Ovary (tissue), 7 donors: ENCODE measurements at regions not wholly inside any gene's neighbourhood (a gene's known extent, or its start where the extent isn't known, plus 50 kb on each side); places are given as distances from the start of the nearest gene placed in this dataset.

Source experiments
- DNase-seq, 5 donors: peaks; one replicate each; pipeline ENCODE4 v3.0.0-alpha.2; 2019 to 2020
- H3K27ac ChIP-seq, 2 donors: fragments of 200-600 bp; one replicate each; pipeline versions ENCODE4 v1.5.1 to v1.8.0; 2019 to 2022
- H3K27me3 ChIP-seq: fragments of 200-600 bp; one replicate; pipeline ENCODE4 v1.8.0; 2022
- H3K36me3 ChIP-seq: fragments of 200-600 bp; sonication (generic); one replicate; pipeline ENCODE4 v1.5.1; 2019
- H3K4me1 ChIP-seq: one replicate; pipeline ENCODE4 v1.8.1; 2013; ENCODE audit warnings: mild to moderate bottlenecking, moderate library complexity; ENCODE audit not compliant: insufficient read depth
- H3K4me3 ChIP-seq: fragments of 200-600 bp; sonication (generic); one replicate; pipeline ENCODE4 v1.5.1; 2017
- H3K9me3 ChIP-seq, 2 donors: fragments of 200-600 bp in 1 of 2; sonication (generic) in 1 of 2; one replicate each; pipeline versions ENCODE4 v1.5.1 to v1.8.1; 2013 to 2019; ENCODE audit warnings: mild to moderate bottlenecking in 1 of 2, moderate library complexity in 1 of 2
- EP300 ChIP-seq: sonication (generic); formaldehyde crosslinking; IDR thresholded peaks from one replicate; pipeline ENCODE4 v1.6.1; 2017; ENCODE audit warnings: antibody characterized with exemption
- POLR2A ChIP-seq: fragments of 450-650 bp; IDR thresholded peaks from one replicate; pipeline ENCODE4 v1.6.1; 2017; ENCODE audit warnings: antibody characterized with exemption, mild to moderate bottlenecking, moderate library complexity
- WGBS, 3 donors: extraction: QIAGEN DNeasy Blood & Tissue Kit in 1 of 3; methylation state at CpG; one replicate each; pipeline versions ENCODE4 v1.1.5 to v1.1.7; 2013 to 2017; 5-methylcytosine and 5-hydroxymethylcytosine counted together
- intact Hi-C, 4 donors: fragments of 100-400 bp; cut with DNase I; formaldehyde crosslinking; loops; one replicate each; pipeline versions ENCODE4 v1.11.0 to v1.15.1; 2022 to 2023
- TF ChIP-seq, protein P1 (sequence below), 3 donors: fragments of 450-650 bp in 2 of 3; fragments of 200-600 bp in 1 of 3; IDR thresholded peaks; one replicate each; pipeline versions ENCODE4 v1.5.1 to v1.8.0; 2016 to 2022; ENCODE audit warnings: antibody characterized with exemption in 3 of 3, mild to moderate bottlenecking in 1 of 3
- donor health status: DM: no; HTN: no; CAD: no; lungs with moderate emphysema.
- donor health status: DM: no; HTN: no; CAD: no.
- donor health status: Bipolar disorder and iron deficiency.
- donor health status: DM: no; HTN: no; CAD: no.
- donor health status: DM: yes; HTN: yes; CAD: no.

DNA sequence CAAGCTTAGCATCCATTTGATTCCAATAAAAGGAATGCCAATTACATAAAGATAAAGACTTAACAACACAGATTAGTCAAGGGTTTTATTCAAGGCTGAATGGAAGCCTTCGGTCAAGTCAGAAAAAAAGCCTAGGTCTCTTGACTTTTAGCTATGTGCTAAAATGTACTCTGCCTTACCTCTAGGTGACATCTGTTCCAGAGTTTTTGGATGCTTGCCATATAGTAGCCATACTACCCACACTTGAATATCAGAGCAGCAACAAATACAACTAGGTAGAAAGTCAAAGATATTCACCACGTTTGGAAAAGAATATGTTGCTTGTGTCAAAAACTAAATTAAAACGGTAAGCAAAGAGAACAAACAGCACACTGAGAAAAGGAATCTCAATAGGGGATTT lies 484.7 kb downstream of the ELAVL2 start:
- WGBS, 3 donors: 59 to 66% (median 62%) methylated on average over 3 of the region's 3 CpGs
- Histone ChIP-seq H3K27me3 (no peaks in the 10 kb centered on the region), H3K4me1 (peaks cover 5% of the 10 kb centered on the region), H3K27ac (no peak overlapping the region), H3K36me3 (no peaks in the 10 kb centered on the region), H3K4me3 (no peak overlapping the region), H3K9me3 (no peaks in the 10 kb centered on the region)
- intact Hi-C loops: loop anchor here in 1 of 4 donors (10.0 kb wide), 1 partner anchor 367 kb away; no protein-coding TSS in a partner anchor
- TF ChIP-seq, protein P1, sequence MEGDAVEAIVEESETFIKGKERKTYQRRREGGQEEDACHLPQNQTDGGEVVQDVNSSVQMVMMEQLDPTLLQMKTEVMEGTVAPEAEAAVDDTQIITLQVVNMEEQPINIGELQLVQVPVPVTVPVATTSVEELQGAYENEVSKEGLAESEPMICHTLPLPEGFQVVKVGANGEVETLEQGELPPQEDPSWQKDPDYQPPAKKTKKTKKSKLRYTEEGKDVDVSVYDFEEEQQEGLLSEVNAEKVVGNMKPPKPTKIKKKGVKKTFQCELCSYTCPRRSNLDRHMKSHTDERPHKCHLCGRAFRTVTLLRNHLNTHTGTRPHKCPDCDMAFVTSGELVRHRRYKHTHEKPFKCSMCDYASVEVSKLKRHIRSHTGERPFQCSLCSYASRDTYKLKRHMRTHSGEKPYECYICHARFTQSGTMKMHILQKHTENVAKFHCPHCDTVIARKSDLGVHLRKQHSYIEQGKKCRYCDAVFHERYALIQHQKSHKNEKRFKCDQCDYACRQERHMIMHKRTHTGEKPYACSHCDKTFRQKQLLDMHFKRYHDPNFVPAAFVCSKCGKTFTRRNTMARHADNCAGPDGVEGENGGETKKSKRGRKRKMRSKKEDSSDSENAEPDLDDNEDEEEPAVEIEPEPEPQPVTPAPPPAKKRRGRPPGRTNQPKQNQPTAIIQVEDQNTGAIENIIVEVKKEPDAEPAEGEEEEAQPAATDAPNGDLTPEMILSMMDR (IDR thresholded peaks at IDR 0.05): no peak
- no peak for TF ChIP-seq EP300
- no peak for TF ChIP-seq POLR2A
- no peak for DNase-seq

DNA sequence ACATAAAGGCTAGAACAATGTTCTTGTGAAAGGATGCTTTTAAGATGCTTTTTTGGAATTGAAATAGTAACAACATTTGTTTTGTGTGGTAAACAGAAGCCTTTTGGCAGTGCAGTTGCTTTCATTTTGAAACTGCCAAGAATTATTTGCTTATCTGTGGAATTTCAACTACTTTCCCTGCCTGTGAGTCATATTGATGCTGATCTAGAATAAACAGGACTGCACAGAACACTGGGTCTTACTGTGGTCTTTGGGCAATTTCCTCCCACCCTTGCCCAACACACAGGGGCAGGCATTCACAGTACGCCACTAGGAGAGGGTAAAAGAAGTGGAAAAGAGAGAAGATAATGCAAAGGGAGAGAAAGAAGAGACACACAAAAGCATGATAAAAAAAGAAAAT lies 483.7 kb downstream of the ELAVL2 start:
- Histone ChIP-seq H3K27me3 (no peaks in the 10 kb centered on the region), H3K9me3 (no peaks in the 10 kb centered on the region), H3K36me3 (no peaks in the 10 kb centered on the region), H3K27ac (no peak overlapping the region), H3K4me1 (peaks cover 5% of the 10 kb centered on the region), H3K4me3 (no peak overlapping the region)
- intact Hi-C loops: loop anchor here in 1 of 4 donors (10.0 kb wide), 1 partner anchor 367 kb away; no protein-coding TSS in a partner anchor
- DNase-seq: no peak
- TF ChIP-seq EP300: no peak
- TF ChIP-seq, protein P1 (IDR thresholded peaks at IDR 0.05): no peak
- no peak for TF ChIP-seq POLR2A
- WGBS, 3 donors: 12 to 26% (median 18%) methylated on average over 1 of the region's 1 CpG

DNA sequence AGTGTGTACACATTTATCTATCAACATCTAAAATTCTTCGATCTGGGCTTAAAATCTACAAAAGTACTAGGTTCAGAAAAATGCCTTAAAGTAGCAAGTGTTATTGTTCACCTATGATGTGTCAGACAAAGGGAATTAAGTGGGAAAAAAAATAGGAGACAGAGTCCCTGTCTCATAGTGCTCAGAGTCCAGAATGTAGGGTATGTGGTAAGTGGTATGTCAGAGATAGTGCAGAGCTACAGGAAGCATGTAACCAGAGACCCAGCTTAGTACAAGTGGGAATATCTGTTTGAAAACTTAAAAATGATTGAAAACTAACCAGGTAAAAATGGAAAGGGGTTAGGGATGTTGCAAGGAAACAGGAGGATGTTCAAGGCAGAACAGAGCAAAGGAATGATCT lies 482.8 kb downstream of the ELAVL2 start:
- TF ChIP-seq EP300 (no peak), POLR2A (no peak)
- TF ChIP-seq, protein P1 (IDR thresholded peaks at IDR 0.05): no peak
- no peaks in the 10 kb centered on the region for H3K27me3 ChIP-seq
- no peak overlapping the region for H3K27ac ChIP-seq
- intact Hi-C loops: loop anchor here in 1 of 4 donors (10.0 kb wide), 1 partner anchor 368 kb away; no protein-coding TSS in a partner anchor
- WGBS, 3 donors: 83 to 97% (median 89%) methylated on average over 1 of the region's 1 CpG
- H3K36me3 ChIP-seq: no peaks in the 10 kb centered on the region
- no peak overlapping the region for H3K4me3 ChIP-seq
- no peaks in the 10 kb centered on the region for H3K9me3 ChIP-seq
- H3K4me1 ChIP-seq: peaks cover 5% of the 10 kb centered on the region
- no peak for DNase-seq

DNA sequence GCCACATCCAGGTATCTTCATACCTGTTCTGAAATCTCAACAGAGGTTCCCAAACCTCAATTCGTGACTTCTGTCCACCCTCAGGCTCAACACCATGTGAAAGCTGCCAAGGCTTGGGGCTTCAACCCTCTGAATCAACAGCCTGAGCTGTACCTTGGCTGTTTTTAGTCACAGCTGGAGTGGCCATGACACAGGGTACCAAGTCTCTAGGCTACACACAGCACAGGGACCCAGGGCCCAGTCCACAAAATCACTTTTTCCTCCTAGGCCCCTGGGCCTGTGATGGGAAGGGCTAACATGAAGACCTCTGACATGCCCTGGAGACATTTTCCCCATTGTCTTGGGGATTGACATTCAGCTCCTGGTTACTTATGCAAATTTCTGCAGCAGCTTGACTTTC lies 464.9 kb downstream of the ELAVL2 start:
- Histone ChIP-seq H3K4me1 (no peaks in the 10 kb centered on the region), H3K27ac (no peak overlapping the region), H3K9me3 (no peaks in the 10 kb centered on the region), H3K27me3 (no peaks in the 10 kb centered on the region), H3K36me3 (no peaks in the 10 kb centered on the region), H3K4me3 (no peak overlapping the region)
- intact Hi-C loops: no loop called here
- TF ChIP-seq POLR2A: no peak
- TF ChIP-seq EP300: no peak
- TF ChIP-seq, protein P1 (IDR thresholded peaks at IDR 0.05): no peak
- WGBS, 3 donors: 82 to 90% (median 86%) methylated on average over 1 of the region's 1 CpG
- no peak for DNase-seq
